ENCODE measurements at regions not wholly inside any gene's neighbourhood (a gene's known extent, or its start where the extent isn't known, plus 50 kb on each side); places are given as distances from the start of the nearest gene placed in this dataset.
"Not testable (repeated sequence)": the region's sequence is repeated elsewhere in the genome, so short reads cannot be mapped to it uniquely, and the experiment has no call there.

GRCh38 chr9:117649126-117649525 lies 55.1 kb upstream of the TLR4 start:
- DNase-seq (ENCODE audit: low read depth) = no peak

GRCh38 chr9:117644932-117645636 lies 59.1 kb upstream of the TLR4 start:
- DNase-seq (ENCODE audit: low read depth) = no peak

- DNase-seq (ENCODE audit: low read depth) = peak; percentile 75
Observed at GRCh38 chr9:117644133-117644931, 59.9 kb upstream of the TLR4 start.

GRCh38 chr9:117643288-117643654 lies 60.9 kb upstream of the TLR4 start:
- DNase-seq (ENCODE audit: low read depth) = no peak

- DNase-seq (ENCODE audit: low read depth) = not testable (repeated sequence)
Observed at GRCh38 chr9:117642571-117643287, 61.5 kb upstream of the TLR4 start.

DNA sequence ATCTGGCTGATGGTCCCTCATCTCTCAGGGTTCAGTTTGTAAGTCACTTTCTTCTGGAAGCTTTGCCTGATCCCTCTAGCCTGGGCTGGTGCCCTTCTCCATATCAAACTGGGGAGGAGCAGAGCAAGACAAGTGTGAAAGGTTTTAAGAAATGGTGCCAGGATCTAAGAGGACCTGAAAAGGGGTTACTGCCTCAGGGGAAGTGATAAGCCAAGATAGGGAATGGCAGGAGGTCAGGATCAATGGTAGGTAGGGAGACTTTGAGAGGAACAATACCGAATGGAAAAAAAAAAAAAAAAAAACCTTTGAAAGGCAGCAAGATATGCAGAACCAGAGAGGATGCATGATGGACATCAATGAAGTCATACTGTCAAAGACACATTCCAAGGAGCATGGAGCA lies 67.5 kb upstream of the TLR4 start:
- no peak for DNase-seq (ENCODE audit: low read depth)

- peak; percentile 76 for DNase-seq (ENCODE audit: low read depth)
Observed at GRCh38 chr9:117625154-117625553, 79.0 kb upstream of the TLR4 start.

GRCh38 chr9:117624106-117624505 lies 80.1 kb upstream of the TLR4 start:
- DNase-seq (ENCODE audit: low read depth) = peak; percentile 3

DNA sequence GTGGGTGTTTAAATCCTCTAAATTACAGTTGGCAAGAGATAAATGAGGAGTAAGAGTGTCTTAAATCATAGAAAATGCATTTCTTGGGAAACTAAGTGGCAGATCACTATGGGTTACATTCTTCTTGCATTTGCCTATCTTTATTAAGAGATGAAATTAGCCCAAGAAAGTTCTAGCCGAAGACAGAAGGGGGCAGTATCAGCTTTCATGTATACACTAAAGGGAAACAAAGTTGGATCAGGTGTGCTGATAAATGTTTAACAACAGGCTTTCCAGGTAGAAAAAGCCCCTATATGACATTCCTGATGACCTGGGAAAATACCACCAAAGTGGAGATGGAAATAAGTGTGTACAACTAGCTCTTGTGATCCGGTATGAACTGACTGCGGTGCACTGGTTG lies 81.9 kb upstream of the TLR4 start:
- no peak for DNase-seq (ENCODE audit: low read depth)

DNA sequence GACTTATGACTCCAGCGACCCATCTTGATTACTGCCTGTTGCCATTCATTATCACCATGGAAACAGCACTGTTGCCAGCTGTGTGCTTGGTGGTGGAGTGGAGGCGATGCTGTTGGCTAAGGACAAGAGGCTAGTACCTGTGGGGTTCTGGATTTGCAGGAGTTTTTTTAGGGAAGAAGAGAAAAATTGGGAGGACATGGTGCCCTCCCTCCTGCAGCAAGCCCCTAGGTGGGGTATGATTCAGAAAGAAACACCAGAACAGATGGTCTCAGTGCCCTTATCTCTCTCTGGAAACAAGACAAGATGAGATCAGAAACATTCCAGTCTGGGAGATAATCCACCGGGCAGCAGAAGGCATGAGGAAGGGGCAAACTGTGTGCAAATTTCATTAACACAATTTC lies 87.8 kb upstream of the TLR4 start:
- DNase-seq (ENCODE audit: low read depth) = peak; percentile 20

DNA sequence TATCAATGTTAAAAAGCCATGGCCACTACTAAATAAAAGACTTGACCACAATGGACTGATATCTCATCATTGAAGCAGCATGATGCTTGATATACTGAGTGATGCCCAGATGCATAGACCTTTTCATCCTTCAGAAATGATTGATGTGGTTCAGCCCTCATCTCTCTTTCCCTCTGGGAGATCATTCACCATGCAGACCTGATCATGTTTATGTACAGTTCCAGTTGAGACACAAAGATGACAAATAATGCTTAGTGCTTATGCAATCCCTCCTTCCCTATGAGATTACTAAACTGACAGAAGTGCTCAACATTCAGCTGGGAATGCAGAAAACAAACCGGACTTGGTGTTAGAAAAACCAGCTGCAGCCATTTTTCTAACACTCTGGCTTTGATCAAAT lies 91.9 kb upstream of the TLR4 start:
- no peak for DNase-seq (ENCODE audit: low read depth)

GRCh38 chr9:117597977-117598376 lies 106.2 kb upstream of the TLR4 start:
- DNase-seq (ENCODE audit: low read depth) = no peak

DNA sequence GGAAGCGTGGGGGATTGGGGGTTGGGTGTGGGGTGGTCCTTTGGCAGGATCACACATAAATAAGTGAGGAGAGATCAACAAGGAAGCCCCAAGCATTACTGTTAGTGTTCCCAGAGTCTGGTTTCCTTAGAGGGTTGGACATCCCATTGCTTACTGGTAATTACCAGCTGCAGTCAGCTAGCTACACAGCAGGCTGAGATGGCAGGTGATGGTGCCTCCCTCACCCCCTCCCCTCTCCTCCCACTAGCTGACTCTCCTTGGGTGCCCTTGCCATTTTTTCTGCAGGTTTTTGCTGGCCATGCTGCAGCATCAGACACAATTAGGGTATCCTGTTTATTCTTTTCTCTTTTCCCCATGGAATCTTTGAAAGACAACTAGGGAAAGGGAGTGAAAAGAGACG lies 107.5 kb upstream of the TLR4 start:
- peak; percentile 13 for DNase-seq (ENCODE audit: low read depth)

DNA sequence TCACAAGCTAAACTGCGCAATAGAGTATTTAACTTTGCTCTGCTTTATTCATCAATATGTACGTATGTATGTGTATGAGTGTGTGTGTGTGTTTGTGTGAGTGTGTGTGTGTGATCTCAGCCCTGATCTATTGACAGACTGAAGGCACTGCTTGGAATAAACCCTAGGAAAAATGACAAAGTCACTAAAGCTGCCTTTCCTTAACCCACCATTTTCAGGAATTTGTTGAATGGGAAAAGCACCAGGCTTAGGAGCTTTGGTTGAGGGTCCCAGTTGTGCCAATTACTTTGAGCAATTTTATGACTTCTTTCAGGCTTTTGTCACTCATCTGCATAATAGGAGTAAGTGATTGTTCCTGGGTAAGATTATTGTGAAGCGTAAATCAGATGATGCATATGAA lies 108.6 kb upstream of the TLR4 start:
- DNase-seq (ENCODE audit: low read depth) = no peak

DNA sequence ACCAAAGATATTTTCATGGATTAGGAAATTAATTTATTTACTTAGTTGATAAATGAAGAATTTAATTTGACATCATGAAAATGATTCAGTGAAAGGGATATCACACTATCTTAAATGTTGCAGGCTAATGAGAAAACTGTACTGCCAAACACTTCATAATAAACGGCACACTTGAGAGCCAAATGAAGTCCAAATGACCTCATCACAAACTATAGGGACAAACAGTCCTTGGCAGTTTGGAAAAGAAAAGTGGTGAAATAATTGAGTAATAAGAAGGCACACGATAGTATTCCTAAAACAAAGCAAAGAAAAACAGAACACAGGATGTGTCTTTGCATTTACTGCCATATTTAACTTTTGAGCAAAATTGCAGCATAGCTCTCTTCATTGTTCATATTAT lies 116.9 kb upstream of the TLR4 start:
- no peak for DNase-seq (ENCODE audit: low read depth)

DNA sequence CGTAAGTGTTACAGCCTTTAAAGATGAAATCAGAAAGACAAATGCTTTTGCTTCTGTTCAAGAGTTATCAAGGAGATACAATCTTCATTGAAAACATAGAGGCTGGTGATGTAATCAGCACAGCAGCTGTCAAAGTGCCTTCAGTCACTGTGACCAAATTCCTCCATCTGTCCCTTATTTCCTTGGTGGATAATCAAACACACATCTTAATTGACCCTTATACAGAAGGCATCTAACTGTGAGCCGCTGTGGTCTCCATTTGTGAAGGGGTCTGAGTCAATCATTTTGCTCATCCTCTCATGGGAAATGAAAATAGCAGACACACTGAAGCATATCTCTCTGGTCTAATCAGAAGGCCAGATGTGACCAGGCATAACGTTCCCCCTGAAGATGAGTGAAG lies 130.1 kb upstream of the TLR4 start:
- no peak for DNase-seq (ENCODE audit: low read depth)

DNA sequence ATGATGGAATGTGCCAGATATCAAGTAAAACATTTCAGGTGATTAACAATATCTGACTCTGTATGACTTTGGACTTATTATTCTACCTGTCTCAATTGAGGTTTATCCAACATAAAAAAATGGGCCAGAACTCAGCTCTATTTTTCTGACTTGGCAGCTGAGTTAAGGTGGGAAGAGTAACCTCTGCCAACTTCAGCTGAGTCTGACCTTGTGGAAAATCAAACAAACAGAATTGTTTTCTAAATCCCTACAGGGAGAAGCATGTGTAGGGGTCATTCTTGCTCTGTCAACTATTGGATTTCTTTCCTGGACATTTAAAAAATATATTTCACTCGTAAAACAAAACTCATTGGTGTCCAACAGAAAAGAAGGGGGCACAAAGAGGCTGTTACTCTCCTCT lies 139.4 kb upstream of the TLR4 start:
- no peak for DNase-seq (ENCODE audit: low read depth)

DNA sequence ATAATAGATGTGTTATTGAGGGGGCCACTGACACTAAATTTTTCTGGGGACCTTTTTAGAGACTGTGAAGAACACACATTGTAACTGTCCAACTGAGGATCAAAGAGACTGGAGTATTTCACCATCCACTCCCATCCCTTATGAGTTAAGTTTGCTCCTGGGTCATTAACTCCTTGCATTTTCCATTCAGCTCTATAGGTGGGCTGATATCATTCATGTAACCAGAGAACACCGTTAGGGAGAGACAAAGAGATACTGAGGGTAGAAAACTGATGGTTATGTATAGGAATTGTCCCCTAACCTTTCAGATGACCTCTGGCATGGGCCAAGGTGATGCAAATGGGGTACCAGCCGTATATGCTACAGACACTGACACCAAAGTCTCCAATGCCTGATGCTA lies 142.4 kb upstream of the TLR4 start:
- no peak for DNase-seq (ENCODE audit: low read depth)

- DNase-seq (ENCODE audit: low read depth) = peak; percentile 60
Observed at GRCh38 chr9:117555964-117556629, 141.2 kb upstream of the ASTN2 start.

DNA sequence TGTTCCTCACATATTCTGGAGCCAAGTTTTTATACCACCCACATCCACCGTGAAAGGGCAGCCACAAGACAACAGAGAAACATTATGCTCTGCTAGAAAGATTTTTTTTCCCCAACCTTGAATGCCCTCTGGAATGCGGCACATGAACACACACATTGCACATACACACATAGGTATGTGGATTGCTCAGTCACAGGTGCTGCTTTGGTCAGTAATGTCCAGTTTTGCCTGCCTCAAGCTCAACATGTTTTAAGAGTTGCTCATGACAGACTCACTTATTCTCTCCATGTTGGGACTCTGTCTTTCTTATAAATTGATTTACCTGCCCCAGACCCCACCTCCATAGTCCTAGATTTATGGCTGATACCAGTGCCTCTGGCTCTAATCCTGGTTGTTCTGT lies 138.0 kb upstream of the ASTN2 start:
- no peak for DNase-seq (ENCODE audit: low read depth)

GRCh38 chr9:117551171-117551570 lies 136.3 kb upstream of the ASTN2 start:
- peak; percentile 91 for DNase-seq (ENCODE audit: low read depth)

DNA sequence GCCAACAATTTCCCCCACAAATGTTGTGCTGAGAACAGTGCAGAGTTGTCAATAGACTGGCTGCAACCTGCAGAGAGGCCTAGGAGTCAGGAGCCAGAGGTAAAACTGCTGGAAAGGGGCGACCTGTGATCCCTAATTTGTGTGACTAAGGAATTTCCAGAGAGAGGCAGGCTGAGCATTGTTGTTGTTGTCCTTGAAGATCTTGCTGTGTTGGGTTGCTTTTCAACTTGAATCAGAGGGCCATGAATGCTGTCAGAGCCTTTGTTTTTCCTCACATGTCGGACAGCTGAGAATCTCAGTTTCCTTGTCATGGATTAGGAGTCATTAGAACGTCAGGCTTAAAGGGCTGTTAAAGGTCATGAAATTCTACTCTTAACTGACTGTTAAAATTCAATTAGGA lies 134.6 kb upstream of the ASTN2 start:
- DNase-seq (ENCODE audit: low read depth) = peak; percentile 59
